Hepatocyte (in vitro differentiated cells): ENCODE measurements at regions not wholly inside any gene's neighbourhood (a gene's known extent, or its start where the extent isn't known, plus 50 kb on each side); places are given as distances from the start of the nearest gene placed in this dataset.

ENCODE experiments used
- CTCF ChIP-seq: fragments of 200-600 bp; sonication (generic); IDR thresholded peaks from 2 replicates; pipeline ENCODE4 v1.5.1; 2016; ENCODE audit warnings: antibody characterized with exemption, mild to moderate bottlenecking; ENCODE audit not compliant: poor library complexity
- EZH2 ChIP-seq: fragments of 200-600 bp; sonication (generic); IDR thresholded peaks from 2 replicates; pipeline ENCODE4 v1.6.1; 2016; ENCODE audit warnings: antibody characterized with exemption, mild to moderate bottlenecking, borderline replicate concordance

DNA sequence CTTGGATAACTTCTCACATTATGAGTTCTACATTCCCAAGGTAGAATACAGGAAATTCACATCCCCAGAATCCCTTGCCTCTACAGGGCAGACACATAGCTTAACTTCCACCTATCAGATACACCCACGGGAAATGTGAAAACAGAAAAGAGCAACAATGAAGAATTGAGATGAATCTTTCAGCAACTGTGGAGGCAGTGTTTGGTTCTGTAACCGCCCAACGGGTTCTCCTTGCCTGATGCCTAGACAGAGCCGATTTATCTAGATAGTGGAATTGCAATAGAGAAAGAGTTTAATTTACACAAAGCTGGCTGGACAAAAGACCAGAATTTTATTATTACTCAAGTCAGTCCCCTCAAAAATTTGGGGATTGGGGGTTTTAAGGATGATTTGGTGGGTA lies 138.8 kb downstream of the MTPAP start:
- TF ChIP-seq CTCF = no peak
- no peak for TF ChIP-seq EZH2
